Thoracic aorta (tissue), 2 donors: ENCODE measurements at regions not wholly inside any gene's neighbourhood (a gene's known extent, or its start where the extent isn't known, plus 50 kb on each side); places are given as distances from the start of the nearest gene placed in this dataset.

ENCODE experiments used
- ATAC-seq: fragments of 150-250 bp; one replicate; pipeline ENCODE4 v1.8.0; 2017; ENCODE audit warnings: low read depth; ENCODE audit not compliant: insufficient number of reproducible peaks, low FRiP score
- DNase-seq: peaks from one replicate; pipeline ENCODE4 v3.0.0-alpha.2; 2020; ENCODE audit warnings: low spot score
- H3K27ac ChIP-seq, 2 donors: fragments of 200-600 bp; sonication (generic); 1 replicate in 1 of 2; 2 replicates in 1 of 2; pipeline ENCODE4 v1.5.1; 2016; ENCODE audit warnings: mild to moderate bottlenecking in 2 of 2, moderate library complexity in 2 of 2
- H3K27me3 ChIP-seq: fragments of 200-600 bp; sonication (generic); replicated peaks from 2 replicates; pipeline ENCODE4 v1.6.0; 2016; ENCODE audit warnings: mild to moderate bottlenecking; ENCODE audit not compliant: insufficient read depth
- H3K36me3 ChIP-seq: fragments of 200-600 bp; sonication (generic); one replicate; pipeline ENCODE4 v1.5.1; 2016
- H3K4me1 ChIP-seq, 2 donors: fragments of 200-600 bp; sonication (generic); 1 replicate in 1 of 2; 2 replicates in 1 of 2; pipeline versions ENCODE4 v1.5.1 to v1.6.0; 2016; ENCODE audit warnings: low read depth in 2 of 2, mild to moderate bottlenecking in 1 of 2; ENCODE audit not compliant: control insufficient read depth in 1 of 2
- H3K4me3 ChIP-seq: fragments of 200-600 bp; sonication (generic); 2 replicates; pipeline ENCODE4 v1.5.1; 2016; ENCODE audit warnings: mild to moderate bottlenecking
- H3K9me3 ChIP-seq: fragments of 200-600 bp; sonication (generic); 2 replicates; pipeline ENCODE4 v1.5.1; 2016
- TF ChIP-seq, protein P1 (sequence below): fragments of 200-600 bp; sonication (generic); IDR thresholded peaks from one replicate; pipeline ENCODE4 v1.5.1; 2019; ENCODE audit warnings: antibody characterized with exemption

GRCh38 chr1:25110485-25110884, 121.8 kb downstream of the SYF2 start:
- Histone ChIP-seq H3K27me3 (no peaks in the 10 kb centered on the region), H3K36me3 (no peaks in the 10 kb centered on the region), H3K9me3 (no peaks in the 10 kb centered on the region), H3K27ac (no peak overlapping the region), H3K4me3 (no peak overlapping the region), H3K4me1 (no peaks in the 10 kb centered on the region)
- ATAC-seq (no peak), DNase-seq (no peak)
- TF ChIP-seq, protein P1, sequence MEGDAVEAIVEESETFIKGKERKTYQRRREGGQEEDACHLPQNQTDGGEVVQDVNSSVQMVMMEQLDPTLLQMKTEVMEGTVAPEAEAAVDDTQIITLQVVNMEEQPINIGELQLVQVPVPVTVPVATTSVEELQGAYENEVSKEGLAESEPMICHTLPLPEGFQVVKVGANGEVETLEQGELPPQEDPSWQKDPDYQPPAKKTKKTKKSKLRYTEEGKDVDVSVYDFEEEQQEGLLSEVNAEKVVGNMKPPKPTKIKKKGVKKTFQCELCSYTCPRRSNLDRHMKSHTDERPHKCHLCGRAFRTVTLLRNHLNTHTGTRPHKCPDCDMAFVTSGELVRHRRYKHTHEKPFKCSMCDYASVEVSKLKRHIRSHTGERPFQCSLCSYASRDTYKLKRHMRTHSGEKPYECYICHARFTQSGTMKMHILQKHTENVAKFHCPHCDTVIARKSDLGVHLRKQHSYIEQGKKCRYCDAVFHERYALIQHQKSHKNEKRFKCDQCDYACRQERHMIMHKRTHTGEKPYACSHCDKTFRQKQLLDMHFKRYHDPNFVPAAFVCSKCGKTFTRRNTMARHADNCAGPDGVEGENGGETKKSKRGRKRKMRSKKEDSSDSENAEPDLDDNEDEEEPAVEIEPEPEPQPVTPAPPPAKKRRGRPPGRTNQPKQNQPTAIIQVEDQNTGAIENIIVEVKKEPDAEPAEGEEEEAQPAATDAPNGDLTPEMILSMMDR = no peak

DNA sequence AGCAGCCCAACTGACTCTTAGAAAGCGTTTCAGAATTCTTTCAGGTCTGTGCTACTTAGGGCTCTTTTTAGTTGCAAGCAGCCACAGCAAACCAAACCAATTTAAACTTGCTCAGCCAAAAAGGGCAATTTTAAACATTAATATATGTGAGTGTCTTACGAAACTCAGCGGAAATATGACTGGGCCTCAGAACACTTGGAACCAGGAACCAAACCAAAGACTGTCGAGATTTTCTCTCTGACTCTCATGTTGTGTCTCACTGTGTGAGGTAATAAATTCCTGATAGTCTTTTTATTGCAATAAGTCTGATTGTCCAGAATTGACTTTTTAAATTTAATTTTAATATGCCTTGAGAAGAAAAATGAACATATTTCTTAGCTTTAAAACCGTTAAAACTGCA, 122.3 kb downstream of the SYF2 start:
- Histone ChIP-seq H3K4me3 (no peak overlapping the region), H3K4me1 (no peaks in the 10 kb centered on the region), H3K27ac (no peak overlapping the region), H3K9me3 (no peaks in the 10 kb centered on the region), H3K27me3 (no peaks in the 10 kb centered on the region), H3K36me3 (no peaks in the 10 kb centered on the region)
- TF ChIP-seq, protein P1 = no peak
- no peak for DNase-seq
- no peak for ATAC-seq

DNA sequence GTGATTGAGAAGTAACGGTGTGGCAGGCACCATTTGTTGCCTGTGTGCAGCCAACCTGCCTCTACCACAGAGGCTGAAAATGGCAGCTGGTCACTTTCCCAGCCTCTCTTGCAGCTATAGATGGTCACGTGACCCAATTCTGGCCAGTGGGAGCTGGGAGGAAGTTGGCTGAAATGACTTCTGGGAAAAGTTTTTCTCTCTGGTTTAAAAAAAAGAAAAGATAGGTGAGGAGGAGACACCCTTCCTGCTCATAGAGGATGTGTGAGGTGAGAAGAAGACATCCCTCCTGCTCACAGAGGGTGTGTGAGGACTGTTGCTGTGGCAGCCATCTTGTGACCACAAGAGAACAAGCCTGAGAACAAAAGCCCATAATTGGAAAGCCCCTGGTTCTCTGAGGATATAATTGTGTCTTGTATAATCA, 122.8 kb downstream of the SYF2 start:
- Histone ChIP-seq H3K4me3 (no peak overlapping the region), H3K27me3 (no peaks in the 10 kb centered on the region), H3K9me3 (no peaks in the 10 kb centered on the region), H3K36me3 (no peaks in the 10 kb centered on the region), H3K4me1 (no peaks in the 10 kb centered on the region), H3K27ac (no peak overlapping the region)
- ATAC-seq (no peak), DNase-seq (no peak)
- TF ChIP-seq, protein P1 = no peak

DNA sequence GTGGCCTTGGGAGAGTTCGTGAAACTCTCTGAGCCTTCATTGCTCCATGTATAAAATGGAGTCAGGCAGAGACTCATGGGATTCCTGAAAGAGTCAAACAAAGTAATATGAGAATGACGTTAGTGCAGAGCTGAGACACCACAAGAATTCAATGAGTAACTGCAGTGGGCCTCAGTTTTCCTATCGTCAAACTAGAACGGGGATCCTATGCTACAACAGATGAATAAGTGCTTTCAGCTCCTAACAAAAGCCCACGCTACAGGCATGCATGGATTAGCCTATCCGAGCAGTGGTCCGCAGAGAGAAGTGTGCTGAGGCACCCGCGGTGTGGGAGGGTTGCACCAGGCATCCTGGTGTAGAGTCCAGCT, 124.7 kb downstream of the SYF2 start:
- TF ChIP-seq, protein P1 = no peak
- H3K9me3 ChIP-seq = no peaks in the 10 kb centered on the region
- H3K27ac ChIP-seq = no peak overlapping the region
- ATAC-seq (no peak), DNase-seq (no peak)
- H3K4me3 ChIP-seq = no peak overlapping the region
- H3K27me3 ChIP-seq = no peaks in the 10 kb centered on the region
- no peaks in the 10 kb centered on the region for H3K36me3 ChIP-seq
- no peaks in the 10 kb centered on the region for H3K4me1 ChIP-seq

GRCh38 chr1:25106976-25107642, 125.2 kb downstream of the SYF2 start:
- H3K4me3 ChIP-seq = no peak overlapping the region
- no peak for DNase-seq
- H3K4me1 ChIP-seq = no peaks in the 10 kb centered on the region
- TF ChIP-seq, protein P1 = no peak
- no peaks in the 10 kb centered on the region for H3K27me3 ChIP-seq
- no peaks in the 10 kb centered on the region for H3K36me3 ChIP-seq
- no peak for ATAC-seq
- no peak overlapping the region for H3K27ac ChIP-seq
- H3K9me3 ChIP-seq = no peaks in the 10 kb centered on the region
